Activated T-cell treated with anti-CD3 and anti-CD28 coated beads for 4 hours (primary cell): ENCODE measurements at regions not wholly inside any gene's neighbourhood (a gene's known extent, or its start where the extent isn't known, plus 50 kb on each side); places are given as distances from the start of the nearest gene placed in this dataset.

ENCODE experiments used
- DNase-seq: peaks from one replicate; pipeline ENCODE4 v3.0.0-alpha.2; 2020

DNA sequence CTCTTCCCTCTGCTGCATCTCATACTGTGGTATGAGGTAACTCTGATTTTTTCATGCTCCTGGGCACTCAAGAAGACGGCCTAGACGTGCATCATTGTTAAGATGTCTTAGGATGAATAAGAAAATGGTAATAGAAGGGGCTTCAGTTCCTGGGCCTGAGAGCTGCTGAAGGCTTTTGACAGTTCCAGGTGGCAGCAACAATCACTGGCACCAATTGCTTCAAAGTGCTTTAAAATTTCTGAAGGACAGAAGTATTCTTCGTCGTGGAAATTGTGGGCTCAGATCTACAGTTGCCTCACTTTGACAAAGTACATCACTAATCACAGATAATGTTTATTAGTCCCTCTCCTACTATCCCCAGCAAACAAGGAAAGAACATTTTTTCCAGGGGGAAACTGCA lies 536.6 kb upstream of the CAMK1G start:
- DNase-seq = no peak

DNA sequence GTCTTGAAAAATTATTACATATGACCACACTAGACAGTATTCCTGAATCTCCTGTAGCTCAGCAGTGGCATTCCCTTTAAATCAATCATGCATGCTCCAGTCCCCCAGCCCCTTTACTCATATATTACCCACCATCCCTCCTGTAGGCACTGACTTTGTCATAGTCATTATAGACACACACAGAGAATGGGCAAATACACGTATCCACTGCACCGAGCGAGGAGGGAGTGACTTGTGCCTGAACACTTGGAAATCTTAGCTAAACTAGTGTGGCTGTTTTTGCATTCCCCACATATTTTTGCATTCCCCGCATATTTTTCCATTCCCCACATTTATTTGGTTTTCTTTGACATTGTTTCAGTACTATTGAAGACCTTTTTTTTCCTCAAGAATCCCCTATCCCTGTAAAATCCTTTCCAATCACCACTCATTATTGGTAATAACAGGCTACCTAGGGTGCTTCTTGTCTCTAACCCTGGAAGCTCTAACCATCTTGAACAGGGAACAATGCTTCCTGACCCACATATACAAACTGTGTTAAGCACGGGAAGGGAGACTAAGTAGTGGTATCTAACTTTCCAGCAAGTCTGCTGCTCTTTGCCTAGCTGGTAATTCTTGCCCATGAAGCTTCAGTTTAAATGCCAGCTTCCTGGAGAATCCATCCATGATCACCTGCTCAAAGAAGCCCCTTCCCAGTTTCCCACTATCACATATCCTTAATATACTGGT lies 534.4 kb upstream of the CAMK1G start:
- no peak for DNase-seq

DNA sequence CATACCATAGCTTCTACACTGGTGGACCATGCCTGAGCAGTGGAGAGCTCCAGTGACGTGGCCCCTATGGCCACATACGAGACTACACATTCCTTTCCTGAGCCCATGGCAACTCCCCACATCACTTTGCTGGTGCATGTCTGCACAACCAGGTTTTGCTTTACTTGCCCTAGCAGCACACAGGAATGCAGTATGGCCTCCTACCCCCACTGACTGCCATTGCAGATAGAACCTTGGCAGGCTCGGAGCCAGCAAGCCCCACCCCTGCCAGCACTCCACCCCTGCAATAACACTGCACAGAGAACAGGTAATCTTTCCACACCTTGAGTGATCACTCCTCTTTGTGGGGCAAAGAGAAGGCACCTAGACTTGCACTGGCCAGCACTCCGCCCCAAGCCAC lies 531.9 kb upstream of the CAMK1G start:
- no peak for DNase-seq

DNA sequence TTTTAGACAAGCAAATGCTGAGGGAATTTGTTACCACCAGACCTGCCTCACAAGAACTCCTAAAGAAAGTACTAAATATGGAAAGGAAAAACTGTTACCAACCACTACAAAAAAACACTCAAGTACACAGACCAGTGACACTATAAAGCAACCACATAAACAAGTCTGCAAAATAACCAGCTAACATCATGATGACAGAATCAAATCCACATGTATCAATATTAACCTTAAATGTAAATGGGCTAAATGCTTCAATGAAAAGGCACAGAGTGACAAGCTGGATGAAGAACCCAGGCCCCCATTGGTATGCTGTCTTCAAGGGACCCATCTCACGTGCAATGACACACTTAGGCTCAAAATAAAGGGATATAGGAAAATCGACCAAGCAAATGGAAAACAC lies 529.9 kb upstream of the CAMK1G start:
- no peak for DNase-seq

DNA sequence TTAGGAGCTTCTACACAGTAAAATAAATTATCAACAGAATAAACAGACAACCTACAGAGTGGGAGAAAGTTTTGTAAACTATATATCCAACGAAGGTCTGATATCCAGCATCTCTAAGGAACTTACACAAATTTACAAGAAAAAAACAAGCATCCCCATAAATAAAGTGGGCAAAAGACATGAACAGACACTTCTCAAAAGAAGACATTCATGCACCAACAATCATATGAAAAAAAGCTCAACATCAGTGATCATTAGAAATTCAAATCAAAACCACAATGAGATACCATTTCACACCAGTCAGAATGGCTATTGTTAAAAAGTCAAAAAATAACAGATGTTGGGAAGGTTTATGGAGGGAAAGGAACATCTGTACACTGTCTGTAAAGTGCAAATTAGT lies 526.4 kb upstream of the CAMK1G start:
- no peak for DNase-seq

DNA sequence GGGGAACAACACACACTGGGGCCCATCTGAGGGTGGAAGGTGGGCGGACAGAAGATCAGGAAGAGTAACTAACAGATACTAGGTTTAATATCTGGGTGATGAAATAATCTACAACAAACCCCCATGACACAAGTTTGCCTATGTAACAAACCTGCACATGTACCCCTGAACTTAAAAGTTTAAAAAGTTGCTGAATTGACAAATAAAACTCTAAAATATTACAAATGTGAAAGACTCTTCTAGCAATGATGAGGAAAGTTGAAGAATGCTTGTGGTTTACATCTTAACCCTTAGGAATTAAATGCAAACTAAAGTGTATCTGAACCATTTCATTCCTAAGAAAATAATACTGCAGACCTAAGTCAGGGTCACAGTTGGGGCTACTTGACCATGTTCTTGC lies 525.6 kb upstream of the CAMK1G start:
- DNase-seq = no peak

DNA sequence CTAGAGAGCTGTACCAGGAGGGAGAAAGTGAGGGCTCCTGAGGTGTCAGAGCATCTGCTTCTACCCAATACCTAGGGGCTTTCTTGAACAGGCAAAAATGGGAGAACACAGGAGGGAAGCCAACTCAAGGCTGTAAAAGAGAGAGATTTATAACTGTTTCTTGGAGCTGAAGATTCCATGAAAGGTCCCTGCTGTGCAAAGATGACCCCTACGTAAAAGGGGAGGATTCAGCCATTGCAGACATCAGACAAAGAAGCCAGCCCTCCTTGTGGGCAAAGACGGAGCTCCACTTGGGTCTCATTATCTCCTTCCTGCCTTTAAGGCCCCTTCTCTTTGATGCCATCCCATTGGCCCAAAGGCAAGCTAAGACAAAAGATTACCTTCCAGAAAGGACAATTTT lies 524.1 kb upstream of the CAMK1G start:
- no peak for DNase-seq

DNA sequence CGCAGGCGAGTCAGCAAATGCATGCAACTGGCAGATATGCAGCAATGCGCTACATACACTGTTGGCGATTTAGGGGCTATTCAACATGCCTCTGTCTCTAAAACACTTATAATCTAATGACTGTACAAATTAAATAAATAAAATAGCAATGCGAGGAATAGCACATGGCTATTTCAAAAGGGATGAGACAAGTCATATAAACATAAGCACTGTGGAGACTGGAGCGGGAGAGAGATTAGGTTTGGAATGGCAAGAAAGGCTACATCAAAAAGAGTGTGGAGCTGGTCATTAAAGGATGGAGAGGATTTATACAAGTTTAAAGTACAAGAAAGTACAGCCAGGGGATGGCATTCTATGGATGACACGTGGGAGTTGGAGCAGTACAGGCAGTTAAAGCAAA lies 523.5 kb upstream of the CAMK1G start:
- no peak for DNase-seq

DNA sequence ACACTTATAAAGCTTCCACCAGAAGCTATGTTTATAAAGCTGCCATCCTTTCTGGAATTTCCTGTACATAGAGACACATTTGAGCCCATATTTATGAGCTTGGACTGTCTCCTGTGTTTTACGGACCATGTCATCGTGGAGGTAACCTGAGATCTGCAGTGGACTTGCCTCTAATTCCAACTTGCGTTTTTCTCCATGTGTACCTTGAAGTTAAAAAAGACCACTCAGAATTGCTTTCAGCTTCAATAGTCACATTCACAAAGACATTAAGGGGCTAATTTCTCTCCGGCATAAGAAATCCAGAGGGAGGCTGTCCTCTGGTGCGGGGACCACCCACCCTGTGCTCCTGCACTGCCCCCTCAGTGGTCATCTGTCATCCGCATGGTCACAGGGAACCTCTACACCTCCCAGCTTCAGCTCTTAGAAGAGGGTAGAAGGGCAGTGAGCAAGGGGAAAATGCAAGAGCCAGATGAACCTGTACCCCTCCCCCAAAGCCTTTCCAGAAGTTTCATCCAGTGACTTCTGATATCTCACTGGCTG lies 521.4 kb upstream of the CAMK1G start:
- DNase-seq = no peak

DNA sequence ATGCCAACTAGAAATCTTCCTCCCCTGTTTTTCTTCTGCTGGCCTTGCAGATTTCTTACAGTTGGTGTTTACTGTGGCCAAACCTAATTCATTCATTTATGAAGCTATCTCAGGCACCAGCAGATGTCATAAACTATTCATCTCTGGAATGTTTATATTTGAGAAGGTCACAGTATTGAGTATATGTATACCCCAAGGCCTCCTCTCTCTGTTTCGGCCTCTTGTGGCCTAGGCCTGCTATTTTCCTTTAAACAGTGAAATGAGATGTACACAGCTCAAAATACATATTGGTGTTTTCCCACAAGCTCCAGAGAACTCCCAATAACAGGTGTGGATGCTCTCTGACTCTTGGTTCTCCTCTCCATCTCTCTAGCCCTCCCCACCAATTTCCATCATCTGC lies 520.7 kb upstream of the CAMK1G start:
- DNase-seq = no peak

DNA sequence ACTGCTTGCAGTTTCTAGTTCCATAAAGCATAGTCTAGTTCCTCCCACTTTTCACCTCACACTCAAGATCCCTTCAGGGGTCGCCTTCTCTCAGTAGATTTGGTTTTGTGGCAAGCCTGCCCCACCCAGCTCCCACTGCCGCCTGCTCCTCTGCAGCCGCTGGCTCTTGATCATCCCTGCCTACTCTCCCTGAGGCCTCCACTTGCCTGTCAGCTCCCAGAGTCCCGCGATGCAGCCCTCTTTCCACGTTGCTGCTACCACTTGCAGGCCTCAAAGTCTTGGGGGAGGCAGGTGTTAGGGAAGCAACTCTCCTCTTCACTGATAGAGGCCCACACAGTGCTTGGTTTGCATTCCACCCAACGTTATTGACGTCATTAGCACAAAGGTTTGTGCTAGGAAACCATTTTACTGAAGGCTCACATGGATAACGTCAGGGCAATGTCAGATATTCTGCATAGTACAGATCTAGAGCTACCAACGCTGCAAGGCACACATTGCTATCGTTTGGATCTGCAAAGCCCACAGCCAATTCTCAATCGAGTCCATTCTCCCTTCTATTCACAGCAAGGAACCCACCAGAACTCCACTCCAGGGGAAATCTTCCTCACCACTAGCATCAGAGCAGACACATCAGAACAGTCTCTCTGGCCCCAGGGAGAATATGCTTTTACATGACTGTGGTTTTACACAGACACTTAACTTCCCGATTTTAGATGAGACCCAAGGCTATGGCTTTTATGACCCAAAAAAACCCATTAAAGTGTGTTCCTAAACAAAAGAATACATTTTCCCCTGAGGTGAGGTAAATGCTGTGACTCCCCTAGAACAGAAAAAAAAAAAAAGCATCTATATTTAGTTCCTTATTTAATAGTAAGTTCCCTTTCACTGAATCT lies 519.5 kb upstream of the CAMK1G start:
- no peak for DNase-seq

DNA sequence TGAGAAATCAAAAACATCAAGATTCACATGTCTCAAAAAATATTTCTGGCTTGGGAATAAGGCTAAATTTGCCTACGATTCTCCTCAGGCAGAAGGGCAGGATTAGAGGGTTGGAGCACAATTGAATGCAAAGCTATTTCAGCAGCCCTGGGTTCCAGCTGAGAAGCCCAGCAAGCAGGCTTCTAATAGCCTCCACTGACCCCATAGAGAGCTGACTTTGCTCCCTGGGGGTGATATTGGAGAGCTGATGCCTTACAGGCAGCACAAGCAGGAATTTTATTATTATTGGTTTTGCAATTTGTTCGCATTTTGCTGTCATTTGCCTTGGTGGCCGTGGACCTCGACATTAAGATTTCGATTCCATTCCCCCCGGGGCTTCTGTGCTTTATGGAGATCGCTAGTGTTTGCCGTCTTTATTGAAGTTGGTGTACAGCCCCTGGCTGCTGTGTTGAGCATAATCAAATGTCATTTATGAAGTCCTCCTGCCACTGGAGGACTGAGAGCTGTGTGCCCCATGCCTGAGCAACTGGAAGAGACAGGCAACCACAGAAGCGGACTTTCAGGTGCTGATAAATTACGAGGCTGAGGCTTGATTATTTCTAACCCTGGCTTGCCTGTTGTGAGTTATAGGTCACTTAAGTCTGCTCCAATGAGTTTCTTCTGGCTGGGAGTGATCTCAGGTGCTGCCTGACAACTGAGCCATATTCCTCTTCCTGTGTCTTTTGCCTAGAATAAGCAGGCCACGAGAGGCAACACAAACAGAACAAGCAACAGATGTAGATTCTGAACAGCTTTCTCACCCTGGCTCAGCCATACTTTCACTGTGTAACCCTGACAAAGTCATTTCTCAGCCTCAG lies 518.4 kb upstream of the CAMK1G start:
- DNase-seq = no peak

DNA sequence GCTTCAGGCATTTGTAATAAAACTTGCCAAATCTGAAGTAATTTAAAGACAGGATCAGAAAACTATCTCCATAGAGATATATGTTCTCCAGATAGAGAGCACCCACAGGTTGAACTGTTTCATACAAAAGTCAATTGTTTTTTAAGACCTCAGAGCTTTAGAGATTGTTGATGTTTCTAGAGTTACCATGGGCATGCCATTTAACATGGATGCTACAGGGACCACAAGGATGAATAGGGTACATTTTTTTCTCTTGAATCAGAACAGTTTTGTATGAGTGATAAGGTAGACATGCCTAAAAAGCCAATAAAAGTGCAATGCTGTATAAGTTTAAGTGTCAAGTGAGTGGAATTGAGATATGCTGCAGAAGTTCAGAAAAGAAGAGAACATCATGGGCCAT lies 511.0 kb upstream of the CAMK1G start:
- DNase-seq = no peak

DNA sequence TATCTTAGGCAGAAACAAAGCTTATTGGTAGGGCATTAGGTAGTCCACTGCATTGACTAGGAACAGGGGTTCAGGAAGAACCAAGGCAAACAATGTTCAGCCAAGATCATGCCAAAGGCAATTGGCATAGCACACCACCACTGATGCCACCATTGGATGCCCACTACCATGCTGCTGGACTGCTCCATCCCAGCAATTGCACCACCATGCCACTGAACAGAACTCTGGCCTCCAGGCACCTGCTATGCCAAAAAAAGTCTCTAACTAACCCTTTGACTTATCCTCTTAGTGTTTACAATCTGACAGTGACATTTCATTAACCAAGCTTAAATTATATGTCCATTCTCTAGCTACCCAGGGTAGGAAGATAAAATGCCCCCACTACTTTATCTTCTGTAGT lies 509.6 kb upstream of the CAMK1G start:
- DNase-seq = no peak

DNA sequence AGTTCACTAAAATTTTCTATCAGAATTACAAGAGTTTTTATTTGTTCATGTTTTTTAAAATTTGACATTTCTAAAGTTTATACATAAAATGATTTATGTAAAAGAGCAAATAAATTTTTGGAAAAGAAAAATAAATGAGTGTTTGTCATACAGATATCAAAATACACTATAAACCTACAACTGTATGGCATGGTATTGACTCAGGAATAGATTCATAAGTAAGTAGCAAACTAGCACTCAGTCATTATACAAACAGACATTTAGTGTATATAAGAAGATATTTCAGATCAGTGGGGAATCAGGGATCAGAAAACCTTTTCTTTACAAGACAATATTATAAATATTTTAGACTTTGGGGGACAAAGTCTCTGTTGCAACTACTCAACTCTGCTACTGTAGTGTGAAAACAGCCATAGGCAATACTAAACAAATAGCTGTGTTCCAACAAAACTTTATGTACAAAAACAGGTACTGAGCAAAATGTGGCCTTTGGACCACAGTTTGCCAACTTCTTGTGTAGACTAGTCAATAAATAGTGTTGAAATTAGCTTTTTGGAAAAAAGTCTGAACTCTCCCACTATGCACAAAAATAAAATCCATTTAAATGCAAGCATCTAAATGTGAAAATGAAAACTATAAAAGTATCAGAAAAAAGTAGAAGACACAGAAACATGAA lies 508.8 kb upstream of the CAMK1G start:
- no peak for DNase-seq

DNA sequence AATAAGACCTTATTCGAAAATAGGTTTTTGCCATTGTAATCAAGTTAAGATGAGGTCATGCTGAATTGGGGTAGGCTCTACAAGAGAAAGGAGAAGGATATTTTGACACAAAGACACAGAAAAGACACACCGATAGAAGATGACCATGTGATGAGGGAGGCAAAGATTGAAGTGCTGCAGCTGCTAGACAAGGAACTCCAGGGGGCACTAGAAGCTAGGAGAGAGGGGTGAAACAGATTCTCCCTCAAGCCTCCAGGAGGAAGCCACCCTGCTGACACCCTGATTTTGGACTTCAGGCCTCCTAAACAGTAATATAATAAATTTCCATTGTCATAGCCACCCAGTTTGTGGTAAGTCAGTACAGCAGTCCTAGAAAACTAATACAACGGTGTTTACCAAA lies 506.8 kb upstream of the CAMK1G start:
- no peak for DNase-seq

DNA sequence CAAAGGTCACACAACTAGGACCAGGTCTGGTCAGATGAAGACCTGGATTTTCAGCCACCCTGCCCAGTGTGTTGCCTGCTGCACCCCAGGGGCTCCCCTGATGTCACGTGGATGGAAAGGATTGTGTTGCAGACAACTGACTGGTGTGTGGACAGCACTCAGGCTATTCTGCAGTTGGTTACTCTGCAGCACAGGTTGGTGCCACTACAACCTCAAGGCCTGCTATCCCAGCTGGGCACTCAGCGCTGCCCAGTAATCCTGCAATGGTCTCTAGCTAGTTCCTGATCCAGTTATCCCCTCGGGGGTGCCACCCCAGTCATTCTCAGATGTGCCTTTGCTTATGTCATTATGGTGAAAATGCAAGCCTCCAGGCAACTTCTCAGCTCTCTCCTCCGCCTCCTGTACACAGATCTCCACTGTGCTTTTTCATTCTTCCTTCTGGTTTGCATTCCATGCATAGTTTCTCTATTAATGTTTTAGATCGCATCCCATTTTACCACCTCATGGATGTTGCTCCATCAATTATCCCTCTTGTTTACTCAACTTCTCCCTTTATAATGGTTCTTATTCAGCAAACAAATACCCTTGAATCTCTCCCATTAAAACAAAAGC lies 503.2 kb upstream of the CAMK1G start:
- DNase-seq = no peak

DNA sequence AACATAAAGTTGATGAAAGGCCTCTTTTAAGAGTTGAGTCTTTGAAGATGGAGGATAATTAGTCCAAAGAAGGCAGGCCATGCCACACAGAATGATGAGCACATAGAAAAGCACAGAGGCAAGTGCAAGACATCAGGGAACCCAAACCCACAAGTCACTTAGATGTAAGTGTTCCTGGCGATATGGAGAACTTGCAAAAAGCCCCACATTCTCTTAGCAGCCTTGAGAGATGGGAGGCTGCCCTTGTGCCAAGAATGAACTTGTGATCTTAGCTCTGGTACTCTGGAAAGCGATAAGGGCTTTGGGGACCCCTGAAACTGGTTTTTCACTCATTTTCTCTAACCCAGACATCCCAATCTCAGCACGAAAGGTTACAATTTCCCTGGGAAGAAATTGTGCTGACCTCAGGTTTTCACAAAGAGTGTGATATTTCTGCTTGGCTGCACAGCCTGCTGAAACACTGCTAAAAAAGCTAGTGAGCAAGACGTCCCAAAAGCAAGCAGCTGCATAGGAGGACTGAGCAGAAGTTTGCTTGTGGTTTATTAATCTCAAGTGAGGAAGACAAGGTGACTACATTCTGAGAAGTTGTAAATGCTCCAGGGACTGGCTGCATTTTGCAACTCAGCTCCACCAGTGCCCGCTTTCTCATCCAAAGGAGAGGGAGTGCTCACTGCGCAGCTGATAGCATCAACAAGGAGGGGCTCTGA lies 496.9 kb upstream of the CAMK1G start:
- no peak for DNase-seq

DNA sequence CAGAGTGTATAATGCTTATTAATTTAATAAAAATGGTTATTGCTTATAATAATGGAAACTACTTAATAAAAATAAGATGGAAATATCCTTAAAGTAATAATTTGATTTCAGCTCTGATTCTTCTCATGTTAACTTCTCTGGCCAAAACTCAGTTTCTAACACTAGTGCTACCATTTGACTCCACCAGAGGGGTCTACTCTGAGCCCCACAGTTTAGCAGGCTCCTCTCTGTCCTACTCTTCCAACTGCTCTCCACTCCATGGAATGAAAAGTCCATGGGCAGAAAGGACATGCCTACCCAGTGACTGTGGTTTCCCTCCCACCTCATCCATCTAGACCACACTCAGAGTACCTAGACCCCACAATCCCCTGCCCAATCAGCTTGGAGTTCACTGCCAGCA lies 489.1 kb upstream of the CAMK1G start:
- no peak for DNase-seq

DNA sequence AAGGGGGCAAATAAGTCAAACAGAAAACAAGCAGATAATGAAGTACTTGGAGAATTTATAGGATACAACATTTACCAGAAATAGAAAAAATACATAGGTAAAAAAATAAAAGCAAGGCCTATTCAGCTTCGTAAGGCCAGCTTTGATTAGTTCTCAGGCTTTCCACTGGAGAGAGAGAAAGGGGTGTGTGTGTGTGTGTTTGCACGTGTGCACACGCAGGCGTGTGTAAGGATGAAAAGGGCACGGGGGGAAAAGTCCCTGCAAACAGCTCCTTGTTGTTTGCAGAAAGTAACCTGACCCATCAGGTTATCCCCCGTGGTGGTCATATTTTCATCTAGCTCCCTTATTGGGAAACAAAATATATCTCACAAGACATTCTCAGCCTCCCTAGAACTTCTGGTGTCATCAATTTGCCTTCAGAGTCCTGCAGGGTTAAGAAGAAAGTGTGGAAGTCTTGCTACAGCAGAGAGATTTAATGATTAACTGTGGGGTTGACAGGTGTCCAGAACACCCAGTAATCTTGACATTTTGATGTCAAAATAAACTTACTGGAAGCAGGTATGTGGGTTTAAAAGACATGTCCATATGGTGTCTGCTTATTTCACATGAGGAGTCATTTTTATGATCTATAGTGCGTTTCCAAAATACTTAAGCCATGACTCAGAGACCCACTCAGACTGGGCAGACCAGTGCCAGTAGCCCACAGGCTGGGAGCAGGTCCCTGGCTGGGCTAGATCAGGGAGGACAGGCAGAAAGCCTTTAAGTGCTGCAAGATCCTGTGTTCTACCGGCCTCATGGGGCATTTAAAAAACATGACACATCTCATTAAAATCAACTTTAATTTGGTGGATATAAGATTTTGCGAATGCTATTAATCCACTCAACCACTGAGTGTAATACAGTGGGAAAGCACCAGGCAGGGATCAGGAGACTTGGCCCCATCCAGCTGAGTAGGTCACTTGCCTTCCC lies 487.6 kb upstream of the CAMK1G start:
- DNase-seq = no peak
